Heart right ventricle (tissue), 16 donors: ENCODE measurements at regions not wholly inside any gene's neighbourhood (a gene's known extent, or its start where the extent isn't known, plus 50 kb on each side); places are given as distances from the start of the nearest gene placed in this dataset.

ENCODE experiments used
- ATAC-seq, 8 donors: fragments of 200-7000 bp; cut with Tn5 transposase; one replicate each; pipeline ENCODE4 v1.9.1; 2020; ENCODE audit warnings: mild to moderate bottlenecking in 8 of 8, moderate library complexity in 8 of 8, moderate number of reproducible peaks in 1 of 8
- DNase-seq, 2 donors: peaks; one replicate each; pipeline ENCODE4 v3.0.0-alpha.2; 2020
- H3K27ac ChIP-seq, 10 donors: fragments of 200-600 bp; sonication (generic) in 2 of 10; one replicate each; pipeline versions ENCODE4 v1.5.0 to v1.8.0; 2020 to 2022; ENCODE audit warnings: mild to moderate bottlenecking in 3 of 10
- H3K27me3 ChIP-seq, 7 donors: fragments of 200-600 bp; one replicate each; pipeline ENCODE4 v1.8.0; 2021 to 2022; ENCODE audit warnings: mild to moderate bottlenecking in 2 of 7
- H3K36me3 ChIP-seq, 9 donors: fragments of 200-600 bp; sonication (generic) in 1 of 9; one replicate each; pipeline versions ENCODE4 v1.5.0 to v1.8.0; 2020 to 2022; ENCODE audit warnings: mild to moderate bottlenecking in 2 of 9
- H3K4me1 ChIP-seq, 9 donors: fragments of 200-600 bp; sonication (generic) in 1 of 9; one replicate each; pipeline versions ENCODE4 v1.5.0 to v1.8.0; 2020 to 2022; ENCODE audit warnings: mild to moderate bottlenecking in 4 of 9
- H3K4me3 ChIP-seq, 10 donors: fragments of 200-600 bp; sonication (generic) in 2 of 10; one replicate each; pipeline versions ENCODE4 v1.5.0 to v1.8.0; 2020 to 2022; ENCODE audit warnings: mild to moderate bottlenecking in 7 of 10, moderate library complexity in 2 of 10
- H3K9me3 ChIP-seq, 11 donors: fragments of 200-600 bp in 10 of 11; sonication (generic) in 2 of 11; one replicate each; pipeline versions ENCODE4 v1.5.0 to v1.8.0; 2013 to 2022; ENCODE audit warnings: mild to moderate bottlenecking in 2 of 11, control low read depth in 1 of 11, moderate library complexity in 1 of 11
- CTCF ChIP-seq, 9 donors: fragments of 200-600 bp; sonication (generic) in 2 of 9; IDR thresholded peaks; one replicate each; pipeline versions ENCODE4 v1.5.0 to v1.8.0; 2021 to 2022; ENCODE audit warnings: antibody characterized with exemption in 9 of 9, mild to moderate bottlenecking in 5 of 9, moderate library complexity in 1 of 9
- WGBS, 2 donors: extraction: QIAGEN DNeasy Blood & Tissue Kit; methylation state at CpG; one replicate each; pipeline ENCODE4 v1.1.7; 2013; ENCODE audit warnings: inconsistent platforms in 1 of 2; 5-methylcytosine and 5-hydroxymethylcytosine counted together
- intact Hi-C, 10 donors: fragments of 100-400 bp; cut with DNase I; formaldehyde crosslinking; loops; one replicate each; pipeline versions ENCODE4 v1.11.1 to v1.14.2; 2022
- donor health status: Arrhythmogenic right ventricular cardiomyopathy.
- donor health status: ischemic (EF 13 %, LVEDD 7.1; RV severe dilation, severe dysfunction).
- donor health status: healthy with polysubstance abuse.
- donor health status: DM: no; HTN: yes; CAD: no.
- donor health status: DM: no; HTN: no; CAD: no.
- donor health status: ischemic (EF 25% LVEDD 6.9; RV normal size, moderate dysfunction).
- donor health status: ischemic (EF 25% LVEDD 5.7; RV mildly dilated, moderate dysfunction).
- donor health status: healthy.
- donor health status: DM: yes; HTN: yes; CAD: no.
- donor health status: Ischemic cardiomyopathy.
- donor health status: ischemic (EF 35%, LVEDD 5.7; RV mildly dilated, moderate dysfunction).
- donor health status: nonischemic (EF 11% LVEDD 7.7; RV severe dilation, severe dysfunction).
- donor health status: DM: yes; HTN: yes; CAD: no.
- donor health status: PGD.
- donor health status: ischemic (EF 29% LVEDD 5.4; RV normal size, mild dysfunction).
- donor health status: nonischemic (EF 23%, LVEDD 6.1; RV moderate dilation, normal function).

- DNase-seq (no peak), ATAC-seq (no peak)
- no peak overlapping the region for H3K27ac ChIP-seq
- intact Hi-C loops, result no loop called here
- no peaks in the 10 kb centered on the region for H3K4me1 ChIP-seq
- TF ChIP-seq CTCF (IDR thresholded peaks at IDR 0.05), result no peak
- 56 to 57% methylated on average over 2 of the region's 2 CpGs for WGBS, 2 donors
- peaks cover 0 to 23% (median 11%) of the 10 kb centered on the region in 11 donors for H3K9me3 ChIP-seq
- no peaks in the 10 kb centered on the region for H3K36me3 ChIP-seq
- H3K27me3 ChIP-seq, result no peaks in the 10 kb centered on the region
- H3K4me3 ChIP-seq, result no peak overlapping the region
Measured at GRCh38 chr2:228938629-228939028, 332.5 kb downstream of the PID1 start.

- H3K9me3 ChIP-seq, result peaks cover 0 to 20% (median 5%) of the 10 kb centered on the region in 11 donors
- WGBS, 2 donors, result 54 to 58% methylated on average over 3 of the region's 3 CpGs
- H3K27me3 ChIP-seq, result no peaks in the 10 kb centered on the region
- H3K4me3 ChIP-seq, result no peak overlapping the region
- no peaks in the 10 kb centered on the region for H3K36me3 ChIP-seq
- H3K27ac ChIP-seq, result no peak overlapping the region
- DNase-seq, result no peak
- ATAC-seq, result no peak
- no peak for TF ChIP-seq CTCF (IDR thresholded peaks at IDR 0.05)
- intact Hi-C loops, result no loop called here
- H3K4me1 ChIP-seq, result no peaks in the 10 kb centered on the region
Measured at GRCh38 chr2:228927028-228928010, 343.8 kb downstream of the PID1 start.

GRCh38 chr2:228919808-228920207 lies 351.3 kb downstream of the PID1 start:
- 90 to 93% methylated on average over 4 of the region's 4 CpGs for WGBS, 2 donors
- H3K9me3 ChIP-seq, result no peaks in the 10 kb centered on the region
- ATAC-seq (no peak), DNase-seq (no peak)
- peaks cover 0 to 6% (median 0%) of the 10 kb centered on the region in 9 donors for H3K4me1 ChIP-seq
- no peaks in the 10 kb centered on the region for H3K27me3 ChIP-seq
- no peaks in the 10 kb centered on the region for H3K36me3 ChIP-seq
- H3K27ac ChIP-seq, result no peak overlapping the region
- no peak for TF ChIP-seq CTCF (IDR thresholded peaks at IDR 0.05)
- intact Hi-C loops, result no loop called here
- H3K4me3 ChIP-seq, result no peak overlapping the region

- 21 to 38% methylated on average over 1 of the region's 1 CpG for WGBS, 2 donors
- H3K27ac ChIP-seq, result no peak overlapping the region
- H3K27me3 ChIP-seq, result no peaks in the 10 kb centered on the region
- DNase-seq, result no peak
- intact Hi-C loops, result no loop called here
- peak in 5 of 8 donors; percentile 34 to 68 (median 57) for ATAC-seq
- H3K4me1 ChIP-seq, result peaks cover 0 to 6% (median 0%) of the 10 kb centered on the region in 9 donors
- peaks cover 0 to 3% (median 0%) of the 10 kb centered on the region in 11 donors for H3K9me3 ChIP-seq
- TF ChIP-seq CTCF (IDR thresholded peaks at IDR 0.05), result no peak
- no peak overlapping the region for H3K4me3 ChIP-seq
- H3K36me3 ChIP-seq, result no peaks in the 10 kb centered on the region
Measured at GRCh38 chr2:228917220-228917619, 353.9 kb downstream of the PID1 start.
